GM21723 (cell line): ENCODE measurements at regions not wholly inside any gene's neighbourhood (a gene's known extent, or its start where the extent isn't known, plus 50 kb on each side); places are given as distances from the start of the nearest gene placed in this dataset.

Experiments used
- ATAC-seq: cut with Tn5 transposase; IDR thresholded peaks from one replicate; pipeline ENCODE4 v1.9.1; 2021; ENCODE audit warnings: mild to moderate bottlenecking, moderate library complexity; ENCODE audit not compliant: unreplicated experiment

DNA sequence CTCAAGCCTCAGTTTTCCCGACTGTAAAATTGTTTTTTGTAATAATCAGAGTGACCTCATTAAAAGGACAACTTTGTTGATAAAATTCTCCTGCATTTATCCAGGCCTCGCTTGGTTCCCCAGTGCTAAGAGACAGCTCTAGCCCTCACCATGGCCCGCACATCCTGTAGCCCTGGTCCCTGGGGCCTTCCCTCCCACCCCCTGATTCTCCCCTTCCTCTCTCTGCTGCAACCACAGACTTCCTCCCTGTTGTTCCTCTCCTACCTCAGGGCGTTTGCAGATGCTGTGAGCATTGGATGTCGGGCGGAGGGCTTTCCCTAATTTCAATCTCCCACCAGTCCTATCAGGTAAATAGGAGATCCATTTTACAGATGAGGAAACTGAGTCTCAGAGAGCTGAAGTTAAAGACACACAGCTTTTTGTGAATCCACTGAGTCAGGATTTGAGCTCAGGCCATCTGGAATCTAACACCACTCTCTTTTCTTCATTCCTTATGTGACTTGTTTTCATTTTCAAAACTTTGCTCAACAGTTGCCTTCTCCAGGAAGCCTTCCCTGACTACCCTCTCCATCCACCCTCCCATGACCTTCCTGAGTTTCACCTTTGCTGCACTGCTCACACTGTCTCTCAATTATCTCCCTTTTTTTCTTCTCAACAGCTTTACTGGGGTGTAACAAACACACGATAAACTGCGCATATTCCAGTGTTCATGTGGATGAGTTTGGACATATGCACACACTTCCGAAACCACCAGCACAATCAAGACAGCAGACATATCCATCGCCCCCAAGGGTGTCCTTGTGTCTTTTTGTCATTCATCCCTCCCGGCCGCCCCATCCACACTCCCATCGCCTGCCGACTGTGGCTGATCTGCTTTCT is 107.1 kb downstream of the CEBPB start:
- no peak for ATAC-seq

DNA sequence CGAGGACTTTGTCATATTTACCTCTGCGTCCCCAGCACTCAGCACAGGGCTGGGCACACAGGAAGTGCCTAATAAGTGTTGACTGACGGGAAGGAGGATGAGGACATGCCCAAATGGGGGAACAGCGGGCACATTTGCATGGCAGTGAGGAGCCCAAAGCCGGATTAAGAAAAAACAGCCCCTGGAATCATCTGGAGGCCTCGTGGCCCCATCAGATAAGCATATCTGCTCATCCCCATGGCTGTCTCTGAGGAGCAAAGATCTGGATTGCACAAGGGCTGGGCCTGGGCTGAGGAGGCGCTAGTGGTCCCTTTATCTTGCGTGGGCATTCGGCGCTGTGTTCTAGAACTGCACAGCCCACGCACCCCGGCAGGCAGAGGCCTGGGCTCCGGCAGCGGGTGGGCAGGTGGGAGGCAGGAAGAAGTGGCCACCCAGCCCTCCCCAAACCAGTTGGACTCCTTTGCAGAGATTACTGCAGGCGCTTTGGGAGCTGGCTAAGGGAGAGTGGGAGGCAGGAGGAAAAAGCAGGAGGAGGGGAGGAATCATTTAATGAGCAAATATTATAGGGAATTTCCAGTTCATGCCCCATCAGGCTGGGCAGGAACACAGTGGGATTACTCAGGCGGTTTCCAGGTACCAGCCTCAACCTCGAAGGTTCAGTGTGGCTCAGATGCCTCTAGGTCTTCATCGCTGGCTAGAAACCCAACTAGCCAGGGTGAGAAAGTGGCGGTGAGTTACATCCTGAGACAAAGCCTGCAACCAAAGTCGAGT is 108.1 kb downstream of the CEBPB start:
- no peak for ATAC-seq

DNA sequence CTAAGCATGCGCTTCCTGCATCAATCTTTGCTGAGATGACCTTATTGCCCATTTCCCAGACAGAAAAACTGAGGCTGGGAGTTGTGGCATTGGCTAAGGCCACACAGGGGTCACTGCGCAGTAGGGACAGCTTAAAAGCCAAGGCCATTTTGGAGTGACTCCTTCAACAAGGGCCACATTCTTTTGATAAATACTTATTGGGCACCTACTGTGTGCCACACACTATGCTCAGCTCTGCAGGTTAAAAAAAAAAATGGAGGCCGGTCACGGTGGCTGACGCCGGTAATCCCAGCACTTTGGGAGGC is 108.6 kb downstream of the CEBPB start:
- no peak for ATAC-seq

DNA sequence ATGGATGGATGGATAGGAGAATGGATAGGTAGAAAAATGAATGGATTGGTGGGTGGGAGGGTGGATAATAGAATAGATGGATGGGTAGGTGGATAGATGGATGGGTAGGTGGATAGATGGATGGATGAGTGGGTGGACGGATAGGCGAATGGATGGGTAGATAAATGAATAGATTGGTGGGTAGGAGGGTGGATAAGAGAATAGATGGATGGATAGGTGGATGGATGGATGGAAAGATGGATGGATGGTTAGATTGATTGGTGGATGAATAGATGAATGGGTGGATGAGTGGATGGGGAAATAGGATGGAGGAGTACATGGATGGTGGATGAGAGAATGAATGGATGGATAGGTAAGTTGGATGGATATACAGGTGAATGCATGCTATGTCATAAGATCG is 110.5 kb downstream of the CEBPB start:
- ATAC-seq: no peak

DNA sequence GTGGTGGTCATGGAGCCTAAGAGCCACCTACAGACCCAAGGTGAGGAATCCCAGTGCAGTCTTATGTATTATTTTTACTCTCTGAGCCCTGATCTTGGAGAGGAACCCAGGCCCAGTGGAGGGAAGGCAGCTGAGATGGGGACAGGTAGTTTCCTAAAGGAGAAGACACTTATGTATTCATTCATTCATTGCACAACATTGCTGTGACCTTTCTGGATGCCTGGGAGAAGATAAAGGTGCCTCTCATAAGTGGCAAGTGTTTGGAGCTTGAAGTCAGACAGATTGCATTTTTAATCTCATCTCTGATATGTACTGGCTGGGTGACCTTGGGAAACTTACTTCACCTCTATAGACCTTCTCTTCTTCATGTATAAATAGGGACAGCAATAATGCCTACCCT is 111.1 kb downstream of the CEBPB start:
- ATAC-seq: no peak

DNA sequence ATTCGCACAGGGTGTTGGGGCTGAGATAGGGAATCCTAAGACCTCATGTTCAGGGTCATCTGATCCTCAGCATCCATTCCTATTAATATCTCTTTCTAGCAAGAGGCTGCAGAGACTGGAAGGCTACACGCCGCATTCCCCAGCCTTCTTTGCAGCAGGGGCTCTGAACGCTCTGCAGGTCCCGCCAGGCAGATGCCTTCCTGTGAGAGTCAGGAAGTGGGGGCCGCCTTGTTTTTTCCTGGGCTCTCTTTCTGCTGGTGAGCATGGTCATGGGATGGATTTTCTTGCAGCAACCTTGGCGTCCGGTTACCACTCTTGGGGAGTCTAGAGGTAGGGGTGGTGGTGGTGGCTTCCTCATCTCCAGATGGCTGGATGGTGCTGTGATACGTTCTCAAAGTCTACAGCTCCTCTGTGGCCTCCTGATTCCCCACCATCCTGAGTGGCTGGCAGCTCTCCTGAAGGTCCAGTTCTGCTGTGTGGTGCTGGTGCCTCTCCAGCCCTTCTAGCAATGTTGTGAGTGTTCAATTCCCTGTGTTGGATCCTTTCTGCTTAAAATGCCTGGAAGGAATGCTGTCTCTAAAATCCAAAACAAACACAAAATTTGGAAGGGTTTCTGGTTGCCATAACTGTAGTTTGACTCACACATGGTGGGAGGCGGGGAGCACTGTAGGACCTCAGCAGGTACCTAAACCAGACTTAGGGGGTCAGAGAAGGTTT is 111.9 kb downstream of the CEBPB start:
- no peak for ATAC-seq

DNA sequence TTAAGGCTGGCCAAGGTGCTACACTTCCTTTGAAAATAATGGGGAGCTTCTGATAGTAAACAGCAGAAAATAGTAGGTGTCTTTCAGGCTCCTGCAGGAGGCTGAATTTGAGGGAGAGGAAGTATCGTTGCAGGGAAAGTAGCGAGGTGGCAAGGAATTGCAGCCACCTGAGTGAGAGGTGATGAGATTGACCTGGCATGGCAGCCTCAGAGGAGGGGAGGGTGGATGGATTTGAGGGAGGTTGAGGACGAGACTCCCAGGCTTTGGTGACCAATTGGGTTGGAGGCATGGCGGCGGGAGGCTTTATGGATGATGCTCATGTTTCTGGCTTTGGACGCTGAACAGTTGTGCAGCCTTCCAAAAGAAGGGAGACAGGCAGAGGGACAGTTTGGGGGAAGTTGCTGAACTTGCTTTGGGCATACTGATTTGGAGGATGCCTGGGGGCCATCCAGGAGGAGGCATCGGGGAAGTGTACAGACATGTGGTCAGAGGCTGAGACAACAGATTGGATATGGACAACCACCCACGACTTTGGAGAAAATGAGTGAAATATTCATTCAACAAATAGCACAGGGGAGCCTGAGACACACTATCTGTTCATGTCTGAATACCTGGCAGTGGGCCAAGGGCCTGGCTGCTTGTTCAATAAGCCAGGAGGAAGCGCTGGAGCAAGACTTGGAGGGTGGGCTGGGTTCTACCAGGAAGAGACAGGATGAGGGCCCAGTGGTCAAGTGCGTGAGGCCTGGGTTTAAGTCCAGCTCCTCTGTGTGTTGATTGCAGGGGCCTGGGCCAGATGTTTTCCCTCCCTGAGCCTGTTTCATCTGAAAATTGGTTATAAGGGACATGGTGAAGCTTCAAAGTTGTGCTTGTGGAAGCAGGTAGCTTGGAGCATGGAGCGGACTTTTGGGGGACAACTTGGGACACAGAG is 113.2 kb downstream of the CEBPB start:
- ATAC-seq: no peak

DNA sequence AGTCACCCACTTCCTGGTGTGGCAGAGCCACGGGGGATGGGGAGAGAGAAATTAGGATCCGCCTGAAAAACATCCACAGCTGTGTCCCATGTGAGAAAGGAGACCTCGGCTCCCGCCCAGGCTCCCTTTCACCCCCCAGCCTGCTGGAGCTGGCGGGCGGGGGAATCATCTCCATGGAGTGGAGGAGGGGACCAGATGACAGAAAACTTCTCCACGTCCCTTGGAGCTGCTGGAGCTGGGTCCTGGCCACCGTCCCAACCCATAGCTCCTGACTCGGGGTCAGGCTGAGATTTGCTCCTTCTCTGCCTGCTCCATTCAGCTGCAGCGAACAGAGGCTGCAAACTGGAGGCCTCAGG is 113.8 kb downstream of the CEBPB start:
- no peak for ATAC-seq

DNA sequence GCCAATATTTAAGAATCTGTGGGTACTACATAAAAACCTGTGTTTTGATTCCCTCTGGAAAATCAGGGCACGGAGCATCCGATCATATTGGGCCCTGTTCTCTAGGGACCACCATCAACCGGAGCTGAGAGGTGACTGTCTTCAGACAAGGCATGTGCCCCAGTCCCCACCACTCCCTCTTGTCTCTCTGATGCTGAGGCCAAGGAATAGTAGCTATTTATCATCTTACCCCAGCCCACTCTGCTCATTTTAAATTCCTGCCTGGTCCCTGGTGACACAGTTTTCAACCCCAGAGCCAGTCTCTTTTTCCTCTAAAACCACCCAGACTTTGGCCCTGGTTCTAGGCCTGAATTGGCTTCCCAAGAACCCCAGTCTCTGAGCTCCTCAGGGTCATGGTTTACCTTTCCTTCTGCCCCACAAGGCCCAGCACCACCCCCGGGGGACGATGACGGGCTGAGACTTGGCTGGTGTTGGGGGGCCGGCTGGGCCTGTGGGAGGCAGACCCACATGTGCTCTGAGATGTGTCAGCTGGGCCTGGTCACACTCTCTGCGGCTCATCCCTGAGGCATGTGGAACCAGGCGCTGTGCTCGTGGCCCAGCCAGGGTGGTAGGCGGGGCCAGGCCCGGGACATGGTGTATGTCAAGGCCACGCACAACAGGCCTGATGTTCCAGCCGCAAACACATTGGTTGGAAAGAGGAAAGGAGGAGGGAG is 114.4 kb downstream of the CEBPB start:
- ATAC-seq: no peak

DNA sequence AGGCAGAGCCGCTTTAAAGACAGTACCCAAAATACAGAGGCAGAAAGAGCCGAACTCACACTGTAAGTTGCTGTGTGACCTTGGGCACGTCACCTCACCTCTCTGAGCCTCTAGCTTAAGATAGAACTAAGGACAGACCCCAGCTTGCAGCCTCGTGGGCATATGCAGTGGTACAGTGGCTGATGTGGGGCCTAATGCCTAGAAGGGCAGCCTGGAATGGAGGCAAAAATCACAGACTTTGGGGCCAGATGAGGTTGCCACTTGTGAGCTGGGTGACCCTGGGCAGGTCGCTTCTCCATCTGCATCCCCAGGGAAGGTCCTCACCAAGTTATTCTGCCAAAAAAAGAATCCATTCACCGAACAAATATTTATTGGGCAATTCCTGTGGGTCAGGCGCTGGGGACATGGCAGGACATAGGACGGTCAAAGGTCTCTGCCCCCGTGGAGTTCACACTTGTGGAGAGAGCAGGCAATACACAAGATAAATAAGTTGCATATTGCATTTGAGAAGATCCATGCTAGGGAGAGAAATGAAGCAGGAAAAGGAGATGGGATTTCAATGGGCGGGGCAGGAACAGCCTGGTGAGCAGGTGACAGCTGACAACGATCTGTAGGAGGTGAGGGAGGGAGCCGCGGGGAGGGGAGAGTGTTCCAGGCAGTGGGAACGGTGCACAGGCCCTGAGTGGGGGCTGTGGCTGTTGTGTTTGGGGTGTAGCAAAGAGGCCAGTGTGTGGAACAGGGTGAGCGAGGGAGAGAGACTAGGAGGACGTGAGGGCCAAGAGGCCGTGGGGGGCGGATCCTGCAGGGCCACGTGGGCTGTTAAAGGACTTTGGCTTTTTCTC is 115.2 kb downstream of the CEBPB start:
- ATAC-seq: no peak

DNA sequence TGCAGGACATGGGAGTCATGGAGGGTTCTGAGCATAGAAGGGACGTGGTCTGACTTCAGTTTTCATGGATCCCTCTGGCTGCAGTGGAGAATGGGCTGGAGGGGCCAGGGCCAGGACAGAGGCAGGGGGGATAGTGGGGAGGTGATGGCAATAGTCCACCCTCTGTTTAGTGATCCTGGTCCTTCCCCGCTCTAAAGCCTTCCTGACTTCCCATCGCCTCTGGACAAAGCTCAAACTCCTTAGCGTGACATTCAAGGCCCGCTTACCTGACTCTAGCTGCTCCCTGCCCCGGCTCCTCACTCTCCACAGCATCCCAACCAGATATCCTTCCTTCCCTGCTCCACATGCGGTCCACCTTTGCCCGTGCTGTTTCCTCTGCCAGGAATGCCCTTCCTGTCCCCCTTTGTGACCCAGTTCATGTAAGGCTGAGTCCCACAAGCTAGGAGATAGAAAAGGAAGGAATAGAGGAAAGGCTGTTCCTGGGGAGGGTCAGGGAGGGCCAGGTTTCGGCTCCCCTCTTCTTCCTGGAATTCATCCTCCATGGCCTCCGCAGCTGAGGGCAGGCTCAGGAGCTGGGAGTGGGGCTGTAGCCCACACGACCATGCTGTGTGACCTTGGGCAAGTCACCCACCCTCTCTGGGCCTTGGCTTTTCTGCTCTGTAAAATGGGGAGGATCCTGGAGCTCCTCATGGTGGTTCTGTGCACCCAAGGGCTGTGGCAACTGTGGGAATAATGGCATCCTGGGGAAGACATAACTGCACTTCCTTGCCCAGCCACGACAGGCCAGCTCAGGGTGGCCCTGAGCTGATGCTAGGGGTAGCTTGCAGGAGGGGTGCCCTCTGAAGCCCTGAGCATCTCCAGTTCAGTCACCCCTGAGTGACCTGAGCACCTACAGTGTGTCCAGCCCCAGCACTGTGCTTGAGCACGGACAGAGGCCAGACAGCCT is 116.1 kb downstream of the CEBPB start:
- ATAC-seq: no peak

DNA sequence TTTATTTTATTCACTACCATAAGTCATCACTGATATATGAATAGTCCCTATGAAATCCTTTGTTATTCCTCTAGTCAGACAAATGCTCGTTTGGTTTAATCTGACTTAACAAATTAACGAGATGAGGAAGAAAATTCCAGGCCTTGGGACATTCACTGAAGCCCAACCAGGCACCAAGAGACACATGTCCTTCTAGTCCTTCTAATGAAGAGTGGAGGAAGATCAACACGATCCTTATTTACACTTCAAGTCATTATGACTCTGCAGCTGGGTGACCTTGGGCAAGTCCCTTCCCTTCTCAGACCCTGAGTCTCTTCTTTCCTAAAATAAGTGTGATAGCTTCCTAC is 117.5 kb downstream of the CEBPB start:
- ATAC-seq: no peak

DNA sequence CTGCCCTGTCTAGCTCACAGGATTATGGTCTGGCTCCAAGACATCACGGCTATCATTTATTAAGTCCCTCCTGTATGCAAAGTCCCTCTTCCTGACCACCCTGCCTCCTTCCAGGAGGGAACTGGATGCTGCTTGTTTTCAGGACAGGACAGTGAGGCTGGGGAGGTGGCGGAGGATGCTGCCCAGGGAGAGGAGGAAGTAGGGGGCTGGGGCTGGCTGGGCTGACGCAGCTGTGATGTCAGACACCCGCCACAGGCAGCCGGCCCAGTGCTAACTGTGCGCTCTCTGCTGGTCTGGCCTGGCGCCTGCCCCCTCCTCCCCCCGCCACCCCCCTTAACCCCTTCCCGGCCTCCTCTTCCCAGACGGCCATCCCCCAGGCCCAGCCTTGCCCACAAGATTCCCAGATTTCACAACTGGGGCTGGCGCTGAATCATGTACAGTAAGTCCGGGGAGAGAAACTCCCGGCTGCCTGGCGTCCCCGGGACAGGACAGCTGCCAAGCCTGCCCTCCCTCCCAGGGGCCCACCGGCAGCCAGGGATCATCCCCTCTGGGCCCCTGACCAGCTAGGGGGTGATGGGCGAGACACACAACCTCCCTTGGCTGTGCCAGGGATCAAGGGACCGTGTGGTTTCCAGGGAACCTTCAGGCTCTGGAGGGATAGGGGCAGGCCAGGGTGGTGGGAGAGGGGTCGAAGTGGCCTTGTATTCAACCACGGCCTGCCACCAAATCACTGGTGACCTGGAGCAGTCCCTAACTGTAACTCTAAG is 118.1 kb downstream of the CEBPB start:
- ATAC-seq: no peak

DNA sequence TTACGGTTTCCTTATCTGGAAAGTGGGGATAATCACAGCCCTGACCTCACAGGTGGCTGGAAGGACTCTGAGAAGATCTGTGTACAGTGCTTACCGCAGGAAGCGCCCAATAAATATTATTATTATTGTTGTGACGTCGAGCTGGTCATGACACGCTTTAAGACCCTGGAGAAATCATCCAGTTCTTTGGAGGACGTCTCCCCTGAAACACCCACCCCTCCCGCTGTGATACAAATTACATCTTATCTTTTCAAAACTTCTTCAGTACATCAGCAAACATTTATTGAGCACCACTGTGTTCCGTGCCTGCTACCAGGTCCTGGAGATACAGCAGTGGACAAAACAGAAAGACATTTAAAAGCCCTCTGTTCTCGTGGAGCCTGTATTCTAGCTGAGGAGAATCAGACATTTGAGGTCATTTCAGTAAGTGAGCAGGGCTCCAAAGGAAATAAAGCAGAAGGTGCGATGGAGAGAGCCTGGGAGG is 118.7 kb downstream of the CEBPB start:
- ATAC-seq: no peak

DNA sequence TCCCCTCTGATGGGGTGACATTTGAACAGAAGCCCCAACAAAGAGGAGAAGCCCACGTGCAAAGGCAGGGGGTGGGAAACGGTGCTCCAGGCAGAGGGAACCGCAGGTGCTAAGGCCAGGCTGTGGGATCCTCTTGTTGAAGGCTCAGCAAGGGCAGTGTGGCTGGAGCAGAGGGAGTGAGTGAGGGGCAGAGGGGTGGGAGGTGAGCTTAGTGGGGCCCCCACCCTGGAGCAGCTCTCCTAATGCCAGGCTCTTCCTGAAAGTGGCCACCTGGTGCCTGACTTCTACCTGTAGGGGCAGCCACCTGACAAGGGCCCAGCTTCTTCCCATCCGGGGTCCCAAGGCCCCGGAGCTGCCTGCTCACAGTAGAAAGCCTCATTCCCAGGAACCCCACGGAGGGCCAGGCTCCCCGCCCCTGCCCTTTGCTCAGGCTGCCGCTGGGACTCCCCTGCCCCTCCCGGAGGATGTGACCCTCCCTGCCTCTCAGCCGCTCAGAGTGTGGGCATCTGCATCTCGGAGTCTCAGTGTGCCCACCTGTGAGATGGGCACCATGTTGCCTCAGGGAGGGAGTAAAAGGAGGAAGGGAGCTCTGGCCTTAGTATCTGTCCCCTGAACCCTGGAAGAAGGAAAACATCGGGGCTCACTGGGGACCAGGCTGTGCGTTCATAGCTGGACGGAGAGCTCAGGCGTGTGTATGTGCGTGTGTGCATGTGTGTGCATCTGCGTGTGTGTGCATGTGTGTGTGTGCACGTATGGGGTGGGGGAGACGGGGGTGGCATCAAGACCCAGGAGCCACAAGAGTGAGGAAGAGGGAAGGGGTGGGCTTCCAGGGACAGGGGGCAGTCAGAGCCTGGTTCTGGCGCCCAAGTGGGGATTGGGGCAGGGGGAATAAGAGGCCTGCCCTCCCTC is 119.4 kb downstream of the CEBPB start:
- ATAC-seq: no peak

DNA sequence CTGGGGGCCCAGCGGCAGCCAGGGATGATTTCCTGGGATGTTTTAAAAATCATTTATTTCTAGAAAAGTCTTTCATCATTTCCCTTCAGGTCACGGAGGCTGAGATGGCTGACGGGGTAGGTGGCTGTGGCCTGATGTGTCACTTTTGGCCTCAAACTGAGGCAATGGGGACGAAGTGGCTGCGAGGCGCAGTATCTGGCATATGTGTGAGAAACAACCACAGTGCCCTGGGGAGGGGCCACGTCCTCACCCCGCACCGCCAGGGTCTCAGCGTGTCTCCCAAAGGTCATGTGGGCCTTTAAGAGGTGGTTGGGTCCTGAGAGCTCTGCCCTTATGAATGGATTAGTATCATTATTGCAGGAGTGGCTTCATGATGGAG is 120.0 kb downstream of the CEBPB start:
- ATAC-seq: no peak
